ENCODE measurements at regions not wholly inside any gene's neighbourhood (a gene's known extent, or its start where the extent isn't known, plus 50 kb on each side); places are given as distances from the start of the nearest gene placed in this dataset.
"Not testable (repeated sequence)": the region's sequence is repeated elsewhere in the genome, so short reads cannot be mapped to it uniquely, and the experiment has no call there.

DNA sequence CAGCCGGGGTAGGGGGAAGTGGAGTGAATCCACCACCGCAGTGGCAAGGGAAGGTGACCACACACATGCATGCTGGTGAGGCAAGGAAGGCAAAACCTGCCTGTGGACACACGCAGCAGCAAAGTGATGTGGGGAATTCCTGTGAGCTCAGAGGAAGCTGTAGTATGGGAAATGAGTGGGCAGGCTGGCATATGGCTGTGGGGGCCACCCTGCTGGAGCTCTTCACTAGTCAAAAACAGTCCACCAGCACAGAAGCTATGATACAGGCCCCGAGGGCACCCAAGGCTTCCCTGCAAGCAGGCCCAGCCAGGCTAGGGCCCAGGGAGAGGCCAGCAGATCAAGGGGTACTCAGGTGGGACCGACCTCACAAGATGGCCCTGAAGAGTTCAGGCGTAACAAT lies 239.1 kb downstream of the CHM start:
- intact Hi-C loops (cut with micrococcal nuclease; ENCODE audit: unreplicated experiment) = no loop called here
- no peaks in the 10 kb centered on the region for H3K79me2 ChIP-seq (ENCODE audit: insufficient read depth, low read depth, low read length)
- no peak overlapping the region for H2AFZ ChIP-seq (ENCODE audit: low read length)
- no TSS peak for BruUV-seq (replicated peaks)
- no peaks in the 10 kb centered on the region for H3K4me1 ChIP-seq (ENCODE audit: insufficient read depth, low read length, poor library complexity, severe bottlenecking)
- TF ChIP-seq, protein P1, sequence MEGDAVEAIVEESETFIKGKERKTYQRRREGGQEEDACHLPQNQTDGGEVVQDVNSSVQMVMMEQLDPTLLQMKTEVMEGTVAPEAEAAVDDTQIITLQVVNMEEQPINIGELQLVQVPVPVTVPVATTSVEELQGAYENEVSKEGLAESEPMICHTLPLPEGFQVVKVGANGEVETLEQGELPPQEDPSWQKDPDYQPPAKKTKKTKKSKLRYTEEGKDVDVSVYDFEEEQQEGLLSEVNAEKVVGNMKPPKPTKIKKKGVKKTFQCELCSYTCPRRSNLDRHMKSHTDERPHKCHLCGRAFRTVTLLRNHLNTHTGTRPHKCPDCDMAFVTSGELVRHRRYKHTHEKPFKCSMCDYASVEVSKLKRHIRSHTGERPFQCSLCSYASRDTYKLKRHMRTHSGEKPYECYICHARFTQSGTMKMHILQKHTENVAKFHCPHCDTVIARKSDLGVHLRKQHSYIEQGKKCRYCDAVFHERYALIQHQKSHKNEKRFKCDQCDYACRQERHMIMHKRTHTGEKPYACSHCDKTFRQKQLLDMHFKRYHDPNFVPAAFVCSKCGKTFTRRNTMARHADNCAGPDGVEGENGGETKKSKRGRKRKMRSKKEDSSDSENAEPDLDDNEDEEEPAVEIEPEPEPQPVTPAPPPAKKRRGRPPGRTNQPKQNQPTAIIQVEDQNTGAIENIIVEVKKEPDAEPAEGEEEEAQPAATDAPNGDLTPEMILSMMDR (conservative IDR thresholded peaks at IDR 0.05; ENCODE audit: low read length) = no peak
- no peak for TF ChIP-seq EZH2phosphoT487 (IDR thresholded peaks at IDR 0.05; ENCODE audit: borderline replicate concordance, low read depth, low read length)
- no peak overlapping the region for H3K27ac ChIP-seq (ENCODE audit: low read depth, low read length, poor library complexity, severe bottlenecking)
- DNase-seq (ENCODE audit: low spot score) = no peak
- no peaks in the 10 kb centered on the region for H4K20me1 ChIP-seq (ENCODE audit: insufficient read depth, low read length)
- H3K36me3 ChIP-seq (ENCODE audit: insufficient read depth, low read length) = no peaks in the 10 kb centered on the region
- ChIA-PET POLR2A (interaction anchor here (0.6 kb wide), 1 partner anchor 357 kb away, joined by 3 read pairs; no protein-coding TSS in a partner anchor), CTCF (ENCODE audit: unreplicated experiment) (no interaction called here)
- H3K4me2 ChIP-seq (ENCODE audit: low read length) = no peak overlapping the region
- H3K4me3 ChIP-seq (ENCODE audit: low read depth, low read length, poor library complexity, severe bottlenecking) = no peak overlapping the region
- no peaks in the 10 kb centered on the region for H3K9me3 ChIP-seq (ENCODE audit: low read length)
- H3K9me2 ChIP-seq (ENCODE audit: insufficient read depth, low read length) = no peaks in the 10 kb centered on the region

DNA sequence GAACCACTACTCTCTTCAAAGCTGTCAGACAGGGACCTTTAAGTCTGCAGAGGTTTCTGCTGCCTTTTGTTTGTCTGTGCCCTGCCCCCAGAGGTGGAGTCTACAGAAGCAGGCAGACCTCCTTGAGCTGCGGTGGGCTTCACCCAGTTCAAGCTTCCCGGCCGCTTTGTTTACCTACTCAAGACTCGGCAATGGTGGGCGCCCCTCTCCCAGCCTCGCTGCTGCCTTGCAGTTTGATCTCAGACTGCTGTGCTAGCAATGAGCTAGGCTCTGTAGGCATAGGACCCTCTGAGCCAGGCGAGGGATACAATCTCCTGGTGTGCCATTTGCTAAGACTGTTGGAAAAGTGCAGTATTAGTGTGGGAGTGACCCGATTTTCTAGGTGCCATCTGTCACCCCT lies 275.0 kb downstream of the CHM start:
- H3K27ac ChIP-seq (ENCODE audit: low read depth, low read length, poor library complexity, severe bottlenecking); H4K20me1 ChIP-seq (ENCODE audit: insufficient read depth, low read length); BruUV-seq (replicated peaks); H2AFZ ChIP-seq (ENCODE audit: low read length); H3K4me3 ChIP-seq (ENCODE audit: low read depth, low read length, poor library complexity, severe bottlenecking); intact Hi-C loops (cut with micrococcal nuclease; ENCODE audit: unreplicated experiment); H3K79me2 ChIP-seq (ENCODE audit: insufficient read depth, low read depth, low read length); H3K4me2 ChIP-seq (ENCODE audit: low read length); H3K9me2 ChIP-seq (ENCODE audit: insufficient read depth, low read length); H3K4me1 ChIP-seq (ENCODE audit: insufficient read depth, low read length, poor library complexity, severe bottlenecking); DNase-seq (ENCODE audit: low spot score); H3K9me3 ChIP-seq (ENCODE audit: low read length); H3K36me3 ChIP-seq (ENCODE audit: insufficient read depth, low read length); CTCF ChIA-PET (ENCODE audit: unreplicated experiment); POLR2A ChIA-PET: not testable (repeated sequence)

DNA sequence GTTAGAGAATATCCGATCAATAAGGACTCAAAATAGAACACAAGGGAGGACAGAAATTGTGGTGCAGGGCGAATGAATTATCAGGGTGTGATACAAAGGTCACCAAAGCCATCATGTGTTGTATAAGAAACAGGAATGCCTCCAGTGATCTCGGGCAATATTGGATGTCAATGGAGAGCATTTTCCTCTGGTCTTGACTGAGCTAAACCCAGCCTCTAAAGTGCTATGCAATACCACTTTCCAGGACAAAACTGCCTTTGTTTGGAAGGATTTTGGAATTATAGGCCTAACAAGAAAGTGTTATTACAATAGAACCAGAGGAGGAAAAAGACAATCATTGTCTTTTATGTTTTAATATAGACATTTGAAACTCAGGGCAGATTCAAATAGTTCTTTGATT lies 281.7 kb downstream of the CHM start:
- no peak overlapping the region for H3K4me2 ChIP-seq (ENCODE audit: low read length)
- ChIA-PET CTCF (ENCODE audit: unreplicated experiment) (no interaction called here), POLR2A (no interaction called here)
- no peaks in the 10 kb centered on the region for H3K4me1 ChIP-seq (ENCODE audit: insufficient read depth, low read length, poor library complexity, severe bottlenecking)
- no peaks in the 10 kb centered on the region for H3K9me2 ChIP-seq (ENCODE audit: insufficient read depth, low read length)
- BruUV-seq (replicated peaks) = no TSS peak
- no peaks in the 10 kb centered on the region for H3K79me2 ChIP-seq (ENCODE audit: insufficient read depth, low read depth, low read length)
- H4K20me1 ChIP-seq (ENCODE audit: insufficient read depth, low read length) = no peaks in the 10 kb centered on the region
- no peak for DNase-seq (ENCODE audit: low spot score)
- no peak overlapping the region for H2AFZ ChIP-seq (ENCODE audit: low read length)
- no peak overlapping the region for H3K27ac ChIP-seq (ENCODE audit: low read depth, low read length, poor library complexity, severe bottlenecking)
- H3K36me3 ChIP-seq (ENCODE audit: insufficient read depth, low read length) = no peaks in the 10 kb centered on the region
- H3K9me3 ChIP-seq (ENCODE audit: low read length) = no peaks in the 10 kb centered on the region
- TF ChIP-seq EZH2phosphoT487 (IDR thresholded peaks at IDR 0.05; ENCODE audit: borderline replicate concordance, low read depth, low read length) = no peak
- TF ChIP-seq, protein P1 (conservative IDR thresholded peaks at IDR 0.05; ENCODE audit: low read length) = no peak
- intact Hi-C loops (cut with micrococcal nuclease; ENCODE audit: unreplicated experiment) = no loop called here
- H3K4me3 ChIP-seq (ENCODE audit: low read depth, low read length, poor library complexity, severe bottlenecking) = no peak overlapping the region

DNA sequence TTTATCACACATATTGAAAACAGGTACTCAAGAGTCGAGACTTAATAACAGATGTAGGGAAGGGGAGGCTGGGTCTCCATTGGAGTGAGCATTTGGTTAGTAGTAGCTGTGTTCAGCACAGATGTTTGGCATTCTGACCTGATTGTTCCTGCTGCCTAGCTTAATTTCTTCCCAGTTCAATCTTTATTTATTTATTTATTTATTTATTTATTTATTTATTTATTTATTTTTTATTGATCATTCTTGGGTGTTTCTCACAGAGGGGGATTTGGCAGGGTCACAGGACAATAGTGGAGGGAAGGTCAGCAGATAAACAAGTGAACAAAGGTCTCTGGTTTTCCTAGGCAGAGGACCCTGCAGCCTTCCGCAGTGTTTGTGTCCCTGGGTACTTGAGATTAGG lies 324.3 kb downstream of the CHM start:
- H3K79me2 ChIP-seq (ENCODE audit: insufficient read depth, low read depth, low read length); BruUV-seq (replicated peaks); H3K9me2 ChIP-seq (ENCODE audit: insufficient read depth, low read length); H3K36me3 ChIP-seq (ENCODE audit: insufficient read depth, low read length); H4K20me1 ChIP-seq (ENCODE audit: insufficient read depth, low read length); H3K27ac ChIP-seq (ENCODE audit: low read depth, low read length, poor library complexity, severe bottlenecking); H3K4me1 ChIP-seq (ENCODE audit: insufficient read depth, low read length, poor library complexity, severe bottlenecking); CTCF ChIA-PET (ENCODE audit: unreplicated experiment); H3K4me2 ChIP-seq (ENCODE audit: low read length); DNase-seq (ENCODE audit: low spot score); POLR2A ChIA-PET; intact Hi-C loops (cut with micrococcal nuclease; ENCODE audit: unreplicated experiment); H3K4me3 ChIP-seq (ENCODE audit: low read depth, low read length, poor library complexity, severe bottlenecking); H3K9me3 ChIP-seq (ENCODE audit: low read length); H2AFZ ChIP-seq (ENCODE audit: low read length): not testable (repeated sequence)

DNA sequence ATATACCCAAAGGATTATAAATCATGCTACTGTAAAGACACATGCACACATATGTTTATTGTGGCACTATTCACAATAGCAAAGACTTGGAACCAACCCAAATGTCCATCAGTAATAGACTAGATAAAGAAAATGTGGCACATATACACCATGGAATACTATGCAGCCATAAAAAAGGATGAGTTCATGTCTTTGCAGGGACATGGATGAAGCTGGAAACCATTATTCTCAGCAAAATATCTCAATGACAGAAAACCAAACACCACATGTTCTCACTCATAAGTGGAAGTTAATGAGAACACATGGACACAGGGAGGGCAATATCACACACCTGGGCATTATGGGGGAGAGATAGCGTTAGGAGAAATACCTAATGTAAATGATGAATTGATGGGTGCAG lies 323.8 kb upstream of the POF1B start:
- H3K9me3 ChIP-seq (ENCODE audit: low read length); intact Hi-C loops (cut with micrococcal nuclease; ENCODE audit: unreplicated experiment); H3K9me2 ChIP-seq (ENCODE audit: insufficient read depth, low read length); BruUV-seq (replicated peaks); H3K36me3 ChIP-seq (ENCODE audit: insufficient read depth, low read length); H4K20me1 ChIP-seq (ENCODE audit: insufficient read depth, low read length); CTCF ChIA-PET (ENCODE audit: unreplicated experiment); H3K27ac ChIP-seq (ENCODE audit: low read depth, low read length, poor library complexity, severe bottlenecking); H3K4me1 ChIP-seq (ENCODE audit: insufficient read depth, low read length, poor library complexity, severe bottlenecking); H3K4me2 ChIP-seq (ENCODE audit: low read length); POLR2A ChIA-PET; H2AFZ ChIP-seq (ENCODE audit: low read length); H3K4me3 ChIP-seq (ENCODE audit: low read depth, low read length, poor library complexity, severe bottlenecking); H3K79me2 ChIP-seq (ENCODE audit: insufficient read depth, low read depth, low read length); DNase-seq (ENCODE audit: low spot score): not testable (repeated sequence)

All from OCI-LY7 (cell line).